WTC11 (cell line): ENCODE measurements at regions not wholly inside any gene's neighbourhood (a gene's known extent, or its start where the extent isn't known, plus 50 kb on each side); places are given as distances from the start of the nearest gene placed in this dataset.

Experiments used
- ATAC-seq: fragments of 200-7000 bp; cut with Tn5 transposase; 2 replicates; pipeline ENCODE4 v1.10.0; 2021; ENCODE audit warnings: mild to moderate bottlenecking, moderate library complexity
- CTCF ChIA-PET: fragments of 300-600 bp; sonication (Branson Sonifier 250); formaldehyde crosslinking; loops from one replicate; lab custom pipeline; 2021; ENCODE audit warnings: antibody characterized with exemption; lab: Charles Lee
- POLR2A ChIA-PET: fragments of 350-600 bp; sonication (Branson Sonifier 250); formaldehyde crosslinking; loops from one replicate; lab custom pipeline; 2021; ENCODE audit warnings: antibody characterized with exemption; lab: Charles Lee
- DNase-seq: peaks from one replicate; pipeline ENCODE4 v3.0.0; 2021; ENCODE audit warnings: low spot score
- H3K27ac Mint-ChIP-seq: 2 replicates; pipeline ENCODE4 v1.8.0; 2021; ENCODE audit warnings: mixed read lengths
- H3K27me3 Mint-ChIP-seq: 2 replicates; pipeline ENCODE4 v1.8.0; 2021; ENCODE audit warnings: low read depth, mild to moderate bottlenecking, moderate library complexity, mixed read lengths
- H3K36me3 Mint-ChIP-seq: 2 replicates; pipeline ENCODE4 v1.8.0; 2021; ENCODE audit warnings: mixed read lengths
- H3K4me1 Mint-ChIP-seq: 2 replicates; pipeline ENCODE4 v1.8.0; 2022; ENCODE audit warnings: mixed read lengths
- H3K4me3 Mint-ChIP-seq: 2 replicates; pipeline ENCODE4 v1.8.0; 2021; ENCODE audit warnings: mild to moderate bottlenecking, moderate library complexity, mixed read lengths
- H3K9me3 Mint-ChIP-seq: 2 replicates; pipeline ENCODE4 v1.8.0; 2021; ENCODE audit warnings: mixed read lengths
- CREB1 ChIP-seq: sonication (generic); formaldehyde crosslinking; IDR thresholded peaks from 2 replicates; pipeline ENCODE4 v1.8.0; 2023; ENCODE audit warnings: mild to moderate bottlenecking, missing genetic modification reagents
- CREM ChIP-seq: sonication (generic); formaldehyde crosslinking; IDR thresholded peaks from 2 replicates; pipeline ENCODE4 v1.8.1; 2022; ENCODE audit warnings: mild to moderate bottlenecking, missing genetic modification reagents, moderate library complexity
- ELF4 ChIP-seq: sonication (generic); formaldehyde crosslinking; IDR thresholded peaks from 2 replicates; pipeline ENCODE4 v1.8.1; 2022; ENCODE audit warnings: low read depth, mild to moderate bottlenecking, moderate library complexity, missing genetic modification reagents
- FOXJ3 ChIP-seq: sonication (generic); formaldehyde crosslinking; IDR thresholded peaks from 2 replicates; pipeline ENCODE4 v1.9.0; 2021; ENCODE audit warnings: missing genetic modification reagents, mild to moderate bottlenecking, borderline replicate concordance
- FOXP1 ChIP-seq: sonication (generic); formaldehyde crosslinking; IDR thresholded peaks from 2 replicates; pipeline ENCODE4 v1.8.0; 2022; ENCODE audit warnings: missing genetic modification reagents, mild to moderate bottlenecking, moderate library complexity, borderline replicate concordance
- JAZF1 ChIP-seq: fragments of 250-450 bp; sonication (Bioruptor Pico); IDR thresholded peaks from 2 replicates; pipeline ENCODE4 v1.9.0; 2021; ENCODE audit warnings: moderate library complexity, mild to moderate bottlenecking, inconsistent platforms
- NFE2L1 ChIP-seq: sonication (generic); formaldehyde crosslinking; IDR thresholded peaks from 2 replicates; pipeline ENCODE4 v1.8.1; 2023; ENCODE audit warnings: missing genetic modification reagents
- NFYB ChIP-seq: sonication (generic); formaldehyde crosslinking; conservative IDR thresholded peaks from 2 replicates; pipeline ENCODE4 v1.8.0; 2022; ENCODE audit warnings: low read depth, missing genetic modification reagents
- NR2C2 ChIP-seq: sonication (generic); formaldehyde crosslinking; IDR thresholded peaks from 2 replicates; pipeline ENCODE4 v1.8.0; 2022; ENCODE audit warnings: mild to moderate bottlenecking, missing genetic modification reagents
- OVOL2 ChIP-seq: fragments of 250-450 bp; sonication (Bioruptor Pico); IDR thresholded peaks from 2 replicates; pipeline ENCODE4 v1.9.0; 2021; ENCODE audit warnings: mild to moderate bottlenecking, borderline replicate concordance
- RORB ChIP-seq: fragments of 250-450 bp; sonication (Bioruptor Pico); IDR thresholded peaks from 2 replicates; pipeline ENCODE4 v1.9.0; 2021; ENCODE audit warnings: mild to moderate bottlenecking
- SMAD3 ChIP-seq: sonication (generic); formaldehyde crosslinking; IDR thresholded peaks from 2 replicates; pipeline ENCODE4 v1.8.0; 2022; ENCODE audit warnings: missing genetic modification reagents, mild to moderate bottlenecking, borderline replicate concordance
- SOX15 ChIP-seq: fragments of 250-450 bp; sonication (Bioruptor Pico); IDR thresholded peaks from 2 replicates; pipeline ENCODE4 v1.9.0; 2021; ENCODE audit warnings: mild to moderate bottlenecking
- TCF7 ChIP-seq: sonication (generic); formaldehyde crosslinking; IDR thresholded peaks from 2 replicates; pipeline ENCODE4 v1.8.0; 2022; ENCODE audit warnings: mild to moderate bottlenecking, low read depth, missing genetic modification reagents, moderate library complexity
- TEAD4 ChIP-seq: sonication (generic); formaldehyde crosslinking; IDR thresholded peaks from 2 replicates; pipeline ENCODE4 v1.8.0; 2022; ENCODE audit warnings: mild to moderate bottlenecking, missing genetic modification reagents
- ZNF138 ChIP-seq: sonication (generic); formaldehyde crosslinking; conservative IDR thresholded peaks from 2 replicates; pipeline ENCODE4 v1.8.1; 2022; ENCODE audit warnings: mild to moderate bottlenecking, moderate library complexity, missing genetic modification reagents
- ZNF232 ChIP-seq: sonication (generic); formaldehyde crosslinking; IDR thresholded peaks from 2 replicates; pipeline ENCODE4 v1.8.0; 2022; ENCODE audit warnings: mild to moderate bottlenecking, missing genetic modification reagents
- ZNF416 ChIP-seq: fragments of 250-450 bp; sonication (Bioruptor Pico); IDR thresholded peaks from 2 replicates; pipeline ENCODE4 v1.9.0; 2021; ENCODE audit warnings: mild to moderate bottlenecking, inconsistent platforms
- ZNF423 ChIP-seq: fragments of 250-450 bp; sonication (Bioruptor Pico); IDR thresholded peaks from 2 replicates; pipeline ENCODE4 v2.1.2; 2022; ENCODE audit warnings: mild to moderate bottlenecking, moderate library complexity
- TF ChIP-seq, protein P1 (sequence below): sonication (generic); formaldehyde crosslinking; IDR thresholded peaks from 2 replicates; pipeline ENCODE4 v1.8.0; 2022; ENCODE audit warnings: mild to moderate bottlenecking, missing genetic modification reagents
- TF ChIP-seq, protein P2 (sequence below): sonication (generic); formaldehyde crosslinking; IDR thresholded peaks from 2 replicates; pipeline ENCODE4 v1.8.0; 2022; ENCODE audit warnings: missing genetic modification reagents
- TF ChIP-seq, protein P3 (sequence below): sonication (generic); formaldehyde crosslinking; IDR thresholded peaks from 2 replicates; pipeline ENCODE4 v1.8.1; 2022; ENCODE audit warnings: low read depth, mild to moderate bottlenecking, moderate library complexity, missing genetic modification reagents, borderline replicate concordance
- TF ChIP-seq, protein P4 (sequence below): sonication (generic); formaldehyde crosslinking; IDR thresholded peaks from 2 replicates; pipeline ENCODE4 v1.8.0; 2023; ENCODE audit warnings: missing genetic modification reagents
- TF ChIP-seq, protein P5 (sequence below): sonication (generic); formaldehyde crosslinking; IDR thresholded peaks from 2 replicates; pipeline ENCODE4 v1.8.1; 2022; ENCODE audit warnings: mild to moderate bottlenecking, moderate library complexity, missing genetic modification reagents
- TF ChIP-seq, protein P6 (sequence below): sonication (generic); formaldehyde crosslinking; IDR thresholded peaks from 2 replicates; pipeline ENCODE4 v1.8.1; 2023; ENCODE audit warnings: mild to moderate bottlenecking, missing genetic modification reagents, moderate library complexity

DNA sequence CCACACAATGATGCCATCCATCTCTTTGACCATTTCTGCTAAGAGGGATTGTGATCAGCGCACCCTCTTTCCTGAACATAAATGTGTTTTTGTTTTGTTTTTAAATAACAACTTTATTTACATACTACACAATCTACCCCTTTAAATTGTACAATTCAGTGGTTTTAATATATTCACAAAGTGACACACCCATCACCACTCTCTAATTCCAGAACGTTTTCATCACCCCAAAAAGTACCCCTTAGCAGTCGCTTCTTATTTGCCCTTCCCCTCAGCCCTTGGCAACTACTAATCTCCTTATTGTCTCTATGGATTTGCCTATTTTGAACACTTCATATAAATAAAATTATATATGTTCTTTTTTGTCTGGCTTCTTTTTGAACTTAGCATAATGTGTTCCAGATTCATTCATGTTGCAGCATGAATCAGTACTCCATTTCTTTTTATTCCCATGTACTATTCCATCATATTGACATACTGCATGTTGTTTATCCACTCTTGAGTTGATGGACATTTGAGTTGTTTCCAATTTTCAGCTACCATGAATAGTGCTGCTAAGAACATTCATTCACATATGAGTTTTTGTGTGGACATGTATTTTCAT lies 150.9 kb upstream of the NABP1 start:
- DNase-seq (no peak), ATAC-seq (no peak)
- H3K36me3 Mint-ChIP-seq = no peaks in the 10 kb centered on the region
- no peaks in the 10 kb centered on the region for H3K9me3 Mint-ChIP-seq
- CTCF ChIA-PET = no interaction called here
- no peaks in the 10 kb centered on the region for H3K4me1 Mint-ChIP-seq
- H3K27me3 Mint-ChIP-seq = no peaks in the 10 kb centered on the region
- POLR2A ChIA-PET = no interaction called here
- no peak overlapping the region for H3K27ac Mint-ChIP-seq
- TF ChIP-seq FOXP1 (CRISPR knock-in tag) (no peak), NR2C2 (CRISPR knock-in tag) (no peak), CREB1 (CRISPR knock-in tag) (no peak), RORB (CRISPR knock-in tag) (no peak), ZNF416 (CRISPR knock-in tag) (no peak), TCF7 (no peak), JAZF1 (CRISPR knock-in tag) (no peak), TEAD4 (CRISPR knock-in tag) (no peak), ELF4 (no peak), ZNF232 (CRISPR knock-in tag) (no peak), SMAD3 (CRISPR knock-in tag) (no peak), OVOL2 (no peak), NFE2L1 (CRISPR knock-in tag) (no peak), CREM (CRISPR knock-in tag) (no peak)
- TF ChIP-seq, protein P1, sequence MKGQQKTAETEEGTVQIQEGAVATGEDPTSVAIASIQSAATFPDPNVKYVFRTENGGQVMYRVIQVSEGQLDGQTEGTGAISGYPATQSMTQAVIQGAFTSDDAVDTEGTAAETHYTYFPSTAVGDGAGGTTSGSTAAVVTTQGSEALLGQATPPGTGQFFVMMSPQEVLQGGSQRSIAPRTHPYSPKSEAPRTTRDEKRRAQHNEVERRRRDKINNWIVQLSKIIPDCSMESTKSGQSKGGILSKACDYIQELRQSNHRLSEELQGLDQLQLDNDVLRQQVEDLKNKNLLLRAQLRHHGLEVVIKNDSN (CRISPR knock-in tag) = no peak
- TF ChIP-seq, protein P2, sequence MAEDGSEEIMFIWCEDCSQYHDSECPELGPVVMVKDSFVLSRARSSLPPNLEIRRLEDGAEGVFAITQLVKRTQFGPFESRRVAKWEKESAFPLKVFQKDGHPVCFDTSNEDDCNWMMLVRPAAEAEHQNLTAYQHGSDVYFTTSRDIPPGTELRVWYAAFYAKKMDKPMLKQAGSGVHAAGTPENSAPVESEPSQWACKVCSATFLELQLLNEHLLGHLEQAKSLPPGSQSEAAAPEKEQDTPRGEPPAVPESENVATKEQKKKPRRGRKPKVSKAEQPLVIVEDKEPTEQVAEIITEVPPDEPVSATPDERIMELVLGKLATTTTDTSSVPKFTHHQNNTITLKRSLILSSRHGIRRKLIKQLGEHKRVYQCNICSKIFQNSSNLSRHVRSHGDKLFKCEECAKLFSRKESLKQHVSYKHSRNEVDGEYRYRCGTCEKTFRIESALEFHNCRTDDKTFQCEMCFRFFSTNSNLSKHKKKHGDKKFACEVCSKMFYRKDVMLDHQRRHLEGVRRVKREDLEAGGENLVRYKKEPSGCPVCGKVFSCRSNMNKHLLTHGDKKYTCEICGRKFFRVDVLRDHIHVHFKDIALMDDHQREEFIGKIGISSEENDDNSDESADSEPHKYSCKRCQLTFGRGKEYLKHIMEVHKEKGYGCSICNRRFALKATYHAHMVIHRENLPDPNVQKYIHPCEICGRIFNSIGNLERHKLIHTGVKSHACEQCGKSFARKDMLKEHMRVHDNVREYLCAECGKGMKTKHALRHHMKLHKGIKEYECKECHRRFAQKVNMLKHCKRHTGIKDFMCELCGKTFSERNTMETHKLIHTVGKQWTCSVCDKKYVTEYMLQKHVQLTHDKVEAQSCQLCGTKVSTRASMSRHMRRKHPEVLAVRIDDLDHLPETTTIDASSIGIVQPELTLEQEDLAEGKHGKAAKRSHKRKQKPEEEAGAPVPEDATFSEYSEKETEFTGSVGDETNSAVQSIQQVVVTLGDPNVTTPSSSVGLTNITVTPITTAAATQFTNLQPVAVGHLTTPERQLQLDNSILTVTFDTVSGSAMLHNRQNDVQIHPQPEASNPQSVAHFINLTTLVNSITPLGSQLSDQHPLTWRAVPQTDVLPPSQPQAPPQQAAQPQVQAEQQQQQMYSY (CRISPR knock-in tag) = no peak
- H3K4me3 Mint-ChIP-seq = no peak overlapping the region

DNA sequence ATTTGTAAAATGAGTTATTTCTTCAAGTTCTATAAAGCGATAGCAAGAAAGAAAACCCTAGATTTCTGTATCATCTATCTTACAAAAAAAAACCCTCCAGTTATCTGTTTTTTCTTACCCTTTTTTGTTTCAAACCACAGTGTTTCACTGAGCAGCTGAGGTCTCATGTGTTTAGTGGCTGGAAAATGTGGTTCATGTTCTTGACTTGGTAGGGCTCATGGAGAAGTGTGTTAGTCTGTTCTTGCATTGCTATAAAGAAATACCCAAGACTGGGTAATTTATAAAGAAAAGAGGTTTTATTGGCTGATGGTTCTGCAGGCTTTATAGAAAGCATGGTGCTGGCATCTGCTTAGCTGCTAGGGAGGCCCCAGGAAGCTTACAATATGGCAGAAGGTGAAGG lies 147.3 kb upstream of the NABP1 start:
- no peaks in the 10 kb centered on the region for H3K27me3 Mint-ChIP-seq
- H3K4me1 Mint-ChIP-seq = no peaks in the 10 kb centered on the region; the same call in 1 of the 2 replicates
- no peak for ATAC-seq
- POLR2A ChIA-PET = no interaction called here
- H3K27ac Mint-ChIP-seq = no peak overlapping the region
- no peaks in the 10 kb centered on the region for H3K9me3 Mint-ChIP-seq
- no peak overlapping the region for H3K4me3 Mint-ChIP-seq
- no peak for TF ChIP-seq SOX15 (CRISPR knock-in tag)
- TF ChIP-seq, all 79 proteins: peak for 0
- H3K36me3 Mint-ChIP-seq = no peaks in the 10 kb centered on the region
- CTCF ChIA-PET = interaction anchor here (0.7 kb wide), 1 partner anchor 314 kb away, joined by 3 read pairs; no protein-coding TSS in a partner anchor
- DNase-seq = no peak

DNA sequence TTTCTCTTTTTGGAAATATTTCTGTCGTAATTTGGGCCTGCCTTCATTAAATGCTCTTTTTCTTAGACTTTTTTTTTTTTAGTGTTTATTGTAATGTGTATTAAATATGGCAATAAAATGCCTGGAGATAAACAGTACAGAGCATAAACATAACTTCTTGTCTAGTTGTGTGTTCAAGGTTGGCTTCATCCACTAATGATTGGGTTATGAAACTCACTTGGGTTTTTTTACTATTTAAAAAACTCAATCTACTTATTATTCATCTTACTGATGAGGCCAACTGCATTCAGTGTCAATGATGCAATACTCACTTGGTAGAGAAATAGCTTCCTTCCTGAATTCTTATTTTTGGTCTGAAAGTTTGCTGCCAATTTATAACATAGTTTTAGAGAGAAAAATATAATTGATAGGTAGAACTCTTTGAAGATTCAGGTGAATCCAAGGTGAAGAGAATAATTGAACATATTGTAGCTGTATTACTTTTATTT lies 144.2 kb upstream of the NABP1 start:
- ChIA-PET CTCF (no interaction called here), POLR2A (no interaction called here)
- H3K4me3 Mint-ChIP-seq = no peak overlapping the region
- TF ChIP-seq FOXP1 (CRISPR knock-in tag) (no peak), NFYB (CRISPR knock-in tag) (no peak), ZNF423 (CRISPR knock-in tag) (no peak), FOXJ3 (CRISPR knock-in tag) (no peak), ZNF138 (CRISPR knock-in tag) (no peak)
- TF ChIP-seq, protein P3, sequence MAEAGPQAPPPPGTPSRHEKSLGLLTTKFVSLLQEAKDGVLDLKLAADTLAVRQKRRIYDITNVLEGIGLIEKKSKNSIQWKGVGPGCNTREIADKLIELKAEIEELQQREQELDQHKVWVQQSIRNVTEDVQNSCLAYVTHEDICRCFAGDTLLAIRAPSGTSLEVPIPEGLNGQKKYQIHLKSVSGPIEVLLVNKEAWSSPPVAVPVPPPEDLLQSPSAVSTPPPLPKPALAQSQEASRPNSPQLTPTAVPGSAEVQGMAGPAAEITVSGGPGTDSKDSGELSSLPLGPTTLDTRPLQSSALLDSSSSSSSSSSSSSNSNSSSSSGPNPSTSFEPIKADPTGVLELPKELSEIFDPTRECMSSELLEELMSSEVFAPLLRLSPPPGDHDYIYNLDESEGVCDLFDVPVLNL (CRISPR knock-in tag) = no peak
- TF ChIP-seq, protein P4, sequence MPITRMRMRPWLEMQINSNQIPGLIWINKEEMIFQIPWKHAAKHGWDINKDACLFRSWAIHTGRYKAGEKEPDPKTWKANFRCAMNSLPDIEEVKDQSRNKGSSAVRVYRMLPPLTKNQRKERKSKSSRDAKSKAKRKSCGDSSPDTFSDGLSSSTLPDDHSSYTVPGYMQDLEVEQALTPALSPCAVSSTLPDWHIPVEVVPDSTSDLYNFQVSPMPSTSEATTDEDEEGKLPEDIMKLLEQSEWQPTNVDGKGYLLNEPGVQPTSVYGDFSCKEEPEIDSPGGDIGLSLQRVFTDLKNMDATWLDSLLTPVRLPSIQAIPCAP = no peak
- TF ChIP-seq, protein P5, sequence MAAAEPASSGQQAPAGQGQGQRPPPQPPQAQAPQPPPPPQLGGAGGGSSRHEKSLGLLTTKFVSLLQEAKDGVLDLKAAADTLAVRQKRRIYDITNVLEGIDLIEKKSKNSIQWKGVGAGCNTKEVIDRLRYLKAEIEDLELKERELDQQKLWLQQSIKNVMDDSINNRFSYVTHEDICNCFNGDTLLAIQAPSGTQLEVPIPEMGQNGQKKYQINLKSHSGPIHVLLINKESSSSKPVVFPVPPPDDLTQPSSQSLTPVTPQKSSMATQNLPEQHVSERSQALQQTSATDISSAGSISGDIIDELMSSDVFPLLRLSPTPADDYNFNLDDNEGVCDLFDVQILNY = no peak
- TF ChIP-seq, protein P6, sequence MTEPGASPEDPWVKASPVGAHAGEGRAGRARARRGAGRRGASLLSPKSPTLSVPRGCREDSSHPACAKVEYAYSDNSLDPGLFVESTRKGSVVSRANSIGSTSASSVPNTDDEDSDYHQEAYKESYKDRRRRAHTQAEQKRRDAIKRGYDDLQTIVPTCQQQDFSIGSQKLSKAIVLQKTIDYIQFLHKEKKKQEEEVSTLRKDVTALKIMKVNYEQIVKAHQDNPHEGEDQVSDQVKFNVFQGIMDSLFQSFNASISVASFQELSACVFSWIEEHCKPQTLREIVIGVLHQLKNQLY (CRISPR knock-in tag) = no peak

More for the DNA sequence above, 144.2 kb upstream of the NABP1 start:
- ATAC-seq = no peak
- no peaks in the 10 kb centered on the region; the same call in 1 of the 2 replicates for H3K27me3 Mint-ChIP-seq
- peaks cover 11% of the 10 kb centered on the region for H3K4me1 Mint-ChIP-seq
- no peak for DNase-seq
- no peaks in the 10 kb centered on the region for H3K36me3 Mint-ChIP-seq
- H3K9me3 Mint-ChIP-seq = peaks cover 6% of the 10 kb centered on the region
- no peak overlapping the region for H3K27ac Mint-ChIP-seq
